ENCODE measurements at regions not wholly inside any gene's neighbourhood (a gene's known extent, or its start where the extent isn't known, plus 50 kb on each side); places are given as distances from the start of the nearest gene placed in this dataset.

DNA sequence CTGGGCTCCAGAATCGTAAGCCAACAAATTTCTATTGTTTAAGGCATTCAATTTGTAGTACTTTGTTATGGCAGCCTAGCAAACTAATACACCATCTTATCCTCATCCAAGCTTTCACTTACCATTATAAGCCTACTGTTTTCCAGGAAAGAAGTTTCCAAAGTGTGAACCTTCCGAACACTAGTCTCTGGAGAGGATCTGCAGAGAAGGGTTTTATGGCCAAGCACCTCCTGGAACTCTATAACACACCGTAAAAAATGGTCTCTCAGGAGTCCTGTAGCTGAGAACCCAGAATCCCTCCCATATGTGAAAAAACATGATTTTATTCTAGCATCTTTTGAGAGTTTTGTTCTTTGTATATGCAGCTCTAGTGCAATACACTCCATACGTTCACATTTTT is 142.1 kb downstream of the POSTN start:
- no peaks in the 10 kb centered on the region for H3K36me3 Mint-ChIP-seq (ENCODE audit: low read depth)
- H3K27me3 Mint-ChIP-seq = no peaks in the 10 kb centered on the region
- no peaks in the 10 kb centered on the region for H3K9me3 ChIP-seq (ENCODE audit: control insufficient read depth, low read length, poor library complexity, severe bottlenecking)
- no peak overlapping the region for H3K4me3 Mint-ChIP-seq
- H3K4me1 Mint-ChIP-seq = no peaks in the 10 kb centered on the region
- DNase-seq = no peak
- H3K27ac Mint-ChIP-seq = no peak overlapping the region
- no peak for ATAC-seq

DNA sequence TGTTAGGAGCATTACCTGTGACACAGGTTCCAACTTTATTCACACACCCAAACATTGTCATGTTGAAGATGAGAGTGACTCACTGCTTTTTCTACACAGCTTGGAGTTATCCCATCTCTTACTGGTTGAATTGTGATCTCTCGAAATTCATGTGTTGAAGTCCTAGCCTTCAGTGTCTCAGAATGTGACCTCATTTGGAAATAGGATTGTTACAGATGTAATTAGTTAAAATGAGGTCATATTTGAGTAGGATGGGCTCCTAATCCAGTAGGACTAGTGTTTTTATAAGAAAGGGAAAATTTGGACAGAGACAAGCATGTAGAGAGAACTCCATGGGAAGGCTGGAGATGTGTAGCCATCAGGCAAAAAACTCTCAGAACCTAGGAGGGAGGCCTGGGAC is 142.5 kb downstream of the POSTN start:
- Mint-ChIP-seq H3K27ac (no peak overlapping the region), H3K4me1 (no peaks in the 10 kb centered on the region), H3K27me3 (no peaks in the 10 kb centered on the region), H3K36me3 (ENCODE audit: low read depth) (no peaks in the 10 kb centered on the region), H3K4me3 (no peak overlapping the region)
- no peak for ATAC-seq
- H3K9me3 ChIP-seq (ENCODE audit: control insufficient read depth, low read length, poor library complexity, severe bottlenecking) = no peaks in the 10 kb centered on the region
- no peak for DNase-seq

DNA sequence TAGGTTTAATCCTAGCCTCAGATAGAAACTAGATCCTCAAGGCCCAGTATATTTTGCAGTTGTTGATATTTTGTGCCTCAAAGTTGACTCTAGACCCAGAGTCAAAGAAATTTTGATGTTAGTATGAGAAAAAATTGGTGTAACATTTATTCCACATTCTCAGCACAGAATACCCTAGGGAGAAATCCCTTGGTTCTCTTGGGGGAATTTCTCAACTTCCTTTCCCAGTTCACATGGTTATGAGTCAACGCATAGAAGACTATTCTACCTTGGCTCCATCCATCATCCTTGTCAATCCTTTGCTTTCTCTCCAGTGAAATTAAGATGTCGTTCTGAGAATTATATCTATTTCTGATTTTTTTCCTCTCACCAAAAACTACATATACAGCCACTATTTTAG is 145.3 kb downstream of the POSTN start:
- no peaks in the 10 kb centered on the region for H3K36me3 Mint-ChIP-seq (ENCODE audit: low read depth)
- no peak overlapping the region for H3K27ac Mint-ChIP-seq
- no peaks in the 10 kb centered on the region for H3K9me3 ChIP-seq (ENCODE audit: control insufficient read depth, low read length, poor library complexity, severe bottlenecking)
- H3K4me1 Mint-ChIP-seq = no peaks in the 10 kb centered on the region
- H3K27me3 Mint-ChIP-seq = no peaks in the 10 kb centered on the region
- H3K4me3 Mint-ChIP-seq = no peak overlapping the region
- ATAC-seq = no peak
- no peak for DNase-seq

DNA sequence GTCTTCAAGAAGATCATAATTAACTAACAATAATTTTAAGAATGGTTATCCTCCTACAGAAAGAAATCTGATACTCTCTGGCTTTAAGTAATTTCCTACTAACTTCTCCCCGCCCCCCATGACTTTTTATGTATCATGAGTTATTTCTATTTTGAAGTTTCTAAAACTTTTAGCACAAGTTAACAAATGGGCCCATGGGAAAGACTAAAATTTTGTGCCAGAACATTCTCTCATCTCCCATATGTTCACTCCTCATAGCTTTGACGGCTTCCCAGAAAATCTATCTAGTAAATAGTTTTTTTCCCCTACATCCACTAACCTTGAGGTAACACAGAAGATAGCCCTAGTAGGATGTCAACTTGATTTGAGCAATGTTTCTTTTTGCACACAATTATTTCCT is 148.3 kb downstream of the POSTN start:
- H3K27me3 Mint-ChIP-seq = no peaks in the 10 kb centered on the region

DNA sequence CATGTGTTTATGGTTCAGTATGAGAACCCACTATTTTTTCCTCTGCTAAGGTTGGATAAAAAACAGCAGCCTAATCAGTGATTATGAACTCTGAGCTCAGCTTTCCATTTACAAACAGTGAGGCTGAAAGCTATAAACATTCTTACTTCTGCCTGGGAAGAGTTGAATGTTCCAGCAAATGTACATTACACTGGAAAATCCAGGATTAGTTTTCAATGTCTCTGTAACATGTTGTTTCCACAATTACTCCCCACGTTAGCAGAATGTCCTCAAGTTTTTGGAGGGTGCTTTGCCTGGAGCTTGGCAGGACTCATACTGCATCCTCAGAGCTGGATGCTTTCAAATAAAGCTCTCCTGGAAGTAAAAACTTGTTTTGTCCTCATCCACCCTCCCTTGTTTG is 150.4 kb downstream of the POSTN start:
- no peaks in the 10 kb centered on the region for H3K9me3 ChIP-seq (ENCODE audit: control insufficient read depth, low read length, poor library complexity, severe bottlenecking)
- no peaks in the 10 kb centered on the region for H3K27me3 Mint-ChIP-seq
- H3K27ac Mint-ChIP-seq = no peak overlapping the region
- DNase-seq (no peak), ATAC-seq (no peak)
- H3K4me1 Mint-ChIP-seq = no peaks in the 10 kb centered on the region
- H3K36me3 Mint-ChIP-seq (ENCODE audit: low read depth) = no peaks in the 10 kb centered on the region
- H3K4me3 Mint-ChIP-seq = no peak overlapping the region

More for the DNA sequence above, 148.3 kb downstream of the POSTN start:
- H3K9me3 ChIP-seq (ENCODE audit: control insufficient read depth, low read length, poor library complexity, severe bottlenecking) = no peaks in the 10 kb centered on the region
- no peak for DNase-seq
- Mint-ChIP-seq H3K36me3 (ENCODE audit: low read depth) (no peaks in the 10 kb centered on the region), H3K4me3 (no peak overlapping the region), H3K4me1 (no peaks in the 10 kb centered on the region), H3K27ac (no peak overlapping the region)
- ATAC-seq = no peak

DNA sequence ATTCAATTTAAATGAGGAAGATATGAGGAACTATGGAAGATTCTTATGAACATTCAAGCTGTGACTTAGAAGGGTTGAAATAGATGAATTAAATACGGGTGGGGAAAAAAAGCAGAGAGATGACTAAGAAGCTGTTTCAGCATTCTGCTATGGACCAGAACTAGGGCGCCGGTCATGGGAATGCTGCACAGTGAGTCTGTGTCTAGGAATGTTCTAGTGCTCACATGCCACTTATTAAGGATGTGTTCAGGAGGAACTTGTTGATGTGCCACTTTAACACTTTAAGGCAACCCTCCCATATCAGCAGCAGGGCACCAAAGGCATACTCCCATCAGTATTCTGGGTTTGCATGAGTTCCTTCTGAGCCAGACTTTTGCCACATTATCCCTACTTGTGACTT is 152.1 kb downstream of the POSTN start:
- ATAC-seq = no peak
- H3K4me1 Mint-ChIP-seq = no peaks in the 10 kb centered on the region
- DNase-seq = no peak
- no peak overlapping the region for H3K4me3 Mint-ChIP-seq
- H3K27me3 Mint-ChIP-seq = no peaks in the 10 kb centered on the region
- no peak overlapping the region for H3K27ac Mint-ChIP-seq
- H3K36me3 Mint-ChIP-seq (ENCODE audit: low read depth) = no peaks in the 10 kb centered on the region
- no peaks in the 10 kb centered on the region for H3K9me3 ChIP-seq (ENCODE audit: control insufficient read depth, low read length, poor library complexity, severe bottlenecking)

DNA sequence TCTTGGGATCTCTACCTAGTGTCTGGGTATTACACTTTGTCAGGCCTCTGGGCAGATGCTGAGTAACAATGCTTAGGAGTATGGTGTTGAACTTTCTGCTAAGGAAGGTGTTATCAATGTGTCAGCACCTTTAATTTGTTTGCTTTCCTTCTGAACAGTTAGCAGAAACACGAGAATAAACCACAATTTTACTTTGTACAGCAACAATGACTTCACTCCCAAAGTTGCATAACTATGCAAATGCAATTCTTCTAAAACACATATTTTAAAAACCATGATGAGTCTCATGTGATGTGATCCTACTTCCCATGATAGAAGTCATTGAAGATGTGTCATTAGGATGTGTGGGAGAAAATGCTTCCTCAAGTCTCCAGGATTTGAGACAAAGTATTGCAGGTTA is 155.0 kb downstream of the POSTN start:
- H3K9me3 ChIP-seq (ENCODE audit: control insufficient read depth, low read length, poor library complexity, severe bottlenecking) = no peaks in the 10 kb centered on the region
- Mint-ChIP-seq H3K4me3 (no peak overlapping the region), H3K36me3 (ENCODE audit: low read depth) (no peaks in the 10 kb centered on the region), H3K4me1 (no peaks in the 10 kb centered on the region), H3K27ac (no peak overlapping the region), H3K27me3 (no peaks in the 10 kb centered on the region)
- ATAC-seq (no peak), DNase-seq (no peak)

DNA sequence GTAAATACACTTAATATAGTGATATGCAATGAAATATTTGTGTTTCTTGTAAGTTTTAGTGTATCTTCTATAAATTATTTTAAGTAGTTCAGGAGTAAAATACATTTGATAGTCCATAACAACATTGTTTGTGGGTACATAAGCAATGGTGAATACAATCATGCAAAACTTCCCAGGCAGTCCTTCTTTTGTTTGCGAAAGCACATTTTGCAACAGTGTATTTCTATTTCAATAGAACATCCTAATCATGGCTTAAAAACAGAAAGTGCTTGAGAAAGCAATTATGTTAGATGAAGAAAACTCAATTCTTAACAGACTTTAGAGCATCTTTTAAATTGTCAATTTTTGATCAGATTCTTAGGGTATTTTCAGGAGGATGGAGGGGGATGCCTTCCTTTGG is 155.6 kb downstream of the POSTN start:
- Mint-ChIP-seq H3K4me1 (no peaks in the 10 kb centered on the region), H3K27ac (no peak overlapping the region), H3K36me3 (ENCODE audit: low read depth) (no peaks in the 10 kb centered on the region), H3K27me3 (no peaks in the 10 kb centered on the region), H3K4me3 (no peak overlapping the region)
- no peak for DNase-seq
- ATAC-seq = no peak
- no peaks in the 10 kb centered on the region for H3K9me3 ChIP-seq (ENCODE audit: control insufficient read depth, low read length, poor library complexity, severe bottlenecking)

DNA sequence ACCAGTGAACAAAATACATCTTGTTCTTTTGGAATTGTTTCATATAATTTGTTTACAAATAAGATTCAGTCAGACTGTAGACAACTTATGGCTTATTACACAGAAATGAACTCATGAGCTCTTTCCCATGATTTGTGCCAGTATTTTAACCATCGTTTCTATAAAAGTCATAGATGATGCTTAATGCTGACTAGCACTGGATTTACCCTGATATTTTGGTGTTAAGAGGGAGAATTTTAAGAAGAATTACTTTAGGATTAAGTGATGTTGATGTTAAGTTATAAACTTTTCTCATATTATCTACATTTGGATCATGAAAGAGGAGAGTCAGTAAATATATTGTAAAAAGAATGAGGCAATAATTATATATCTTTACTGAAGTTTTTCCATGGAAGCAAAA is 162.7 kb downstream of the POSTN start:
- Mint-ChIP-seq H3K4me3 (peak overlapping the region; percentile 49), H3K36me3 (ENCODE audit: low read depth) (no peaks in the 10 kb centered on the region), H3K27ac (no peak overlapping the region), H3K27me3 (no peaks in the 10 kb centered on the region), H3K4me1 (no peaks in the 10 kb centered on the region)
- ATAC-seq = no peak
- no peak for DNase-seq
- H3K9me3 ChIP-seq (ENCODE audit: control insufficient read depth, low read length, poor library complexity, severe bottlenecking) = no peaks in the 10 kb centered on the region

DNA sequence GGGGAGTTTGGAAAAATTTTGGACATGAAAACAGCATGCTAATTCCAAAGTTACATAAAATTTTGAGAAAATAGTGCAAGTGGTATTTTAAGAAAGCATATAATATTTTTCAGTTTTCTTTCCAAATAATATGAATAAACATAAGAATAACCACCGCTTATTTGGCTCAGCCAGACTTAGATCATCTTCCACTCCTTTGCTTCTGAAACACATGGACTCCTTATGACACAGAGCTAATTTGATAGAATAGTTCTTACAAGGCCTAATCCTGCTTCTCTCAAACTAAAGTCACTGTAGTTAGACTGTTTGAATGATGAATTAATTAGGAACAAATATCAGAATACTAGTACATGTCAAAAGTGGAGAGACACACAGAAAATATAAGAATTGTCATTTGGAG is 165.5 kb downstream of the POSTN start:
- H3K27ac Mint-ChIP-seq = no peak overlapping the region
- no peaks in the 10 kb centered on the region for H3K36me3 Mint-ChIP-seq (ENCODE audit: low read depth)
- DNase-seq (no peak), ATAC-seq (no peak)
- H3K9me3 ChIP-seq (ENCODE audit: control insufficient read depth, low read length, poor library complexity, severe bottlenecking) = no peaks in the 10 kb centered on the region
- H3K4me3 Mint-ChIP-seq = no peak overlapping the region
- no peaks in the 10 kb centered on the region for H3K4me1 Mint-ChIP-seq
- H3K27me3 Mint-ChIP-seq = no peaks in the 10 kb centered on the region

DNA sequence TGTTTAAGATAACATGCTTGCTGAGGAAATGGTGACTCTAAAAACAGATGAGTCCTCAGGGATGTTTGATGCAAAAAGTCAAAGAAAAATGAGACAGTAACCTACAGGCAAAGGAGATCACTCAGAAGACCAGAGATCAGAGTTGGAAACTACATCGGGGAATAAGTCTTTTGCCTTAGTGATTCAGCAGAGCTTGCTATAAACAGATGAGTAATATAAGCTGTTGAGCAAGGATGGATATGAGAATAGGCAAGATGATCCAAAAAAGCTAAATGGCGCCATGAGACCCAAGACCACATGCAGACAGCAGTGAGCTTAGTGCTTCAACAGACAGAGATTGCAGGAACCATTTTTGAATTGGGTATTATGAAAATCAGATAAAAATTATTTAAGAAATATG is 168.6 kb downstream of the POSTN start:
- no peak for ATAC-seq
- Mint-ChIP-seq H3K36me3 (ENCODE audit: low read depth) (no peaks in the 10 kb centered on the region), H3K4me1 (no peaks in the 10 kb centered on the region), H3K4me3 (no peak overlapping the region), H3K27me3 (no peaks in the 10 kb centered on the region), H3K27ac (no peak overlapping the region)
- no peak for DNase-seq
- H3K9me3 ChIP-seq (ENCODE audit: control insufficient read depth, low read length, poor library complexity, severe bottlenecking) = no peaks in the 10 kb centered on the region

DNA sequence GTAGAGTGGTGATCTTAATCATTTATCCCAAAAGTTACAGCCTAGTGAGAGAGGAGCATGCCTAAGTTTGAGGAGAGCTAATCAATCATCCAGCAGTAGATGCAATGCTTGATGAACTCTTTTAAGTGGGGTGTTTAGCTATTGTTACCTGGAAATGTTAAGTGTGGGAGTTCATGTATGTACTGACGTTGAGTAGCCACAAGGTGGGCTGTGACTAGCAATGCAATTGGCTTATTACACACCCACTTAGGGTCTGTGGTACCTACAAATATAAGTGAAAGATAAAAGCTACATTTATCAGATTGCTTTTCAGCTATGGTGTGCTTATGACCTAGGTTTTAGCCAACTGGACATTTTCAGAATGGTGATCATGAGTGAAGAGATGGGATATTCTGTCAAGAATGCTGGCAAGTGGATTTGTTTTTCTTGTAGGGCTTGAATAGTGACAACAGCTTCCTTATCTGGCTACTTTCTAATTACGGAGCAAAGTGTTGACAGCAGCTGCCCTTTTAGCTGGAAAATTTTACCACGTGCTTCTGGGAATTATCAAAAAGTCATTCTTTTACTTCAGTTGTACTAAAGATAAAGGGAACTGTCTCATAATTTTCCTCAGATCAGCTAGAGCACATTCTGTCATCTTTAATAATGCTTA is 170.6 kb downstream of the POSTN start:
- ATAC-seq (no peak), DNase-seq (no peak)
- H3K9me3 ChIP-seq (ENCODE audit: control insufficient read depth, low read length, poor library complexity, severe bottlenecking) = no peaks in the 10 kb centered on the region
- no peaks in the 10 kb centered on the region for H3K27me3 Mint-ChIP-seq
- H3K4me1 Mint-ChIP-seq = no peaks in the 10 kb centered on the region
- no peak overlapping the region for H3K27ac Mint-ChIP-seq
- H3K4me3 Mint-ChIP-seq = no peak overlapping the region
- H3K36me3 Mint-ChIP-seq (ENCODE audit: low read depth) = no peaks in the 10 kb centered on the region

DNA sequence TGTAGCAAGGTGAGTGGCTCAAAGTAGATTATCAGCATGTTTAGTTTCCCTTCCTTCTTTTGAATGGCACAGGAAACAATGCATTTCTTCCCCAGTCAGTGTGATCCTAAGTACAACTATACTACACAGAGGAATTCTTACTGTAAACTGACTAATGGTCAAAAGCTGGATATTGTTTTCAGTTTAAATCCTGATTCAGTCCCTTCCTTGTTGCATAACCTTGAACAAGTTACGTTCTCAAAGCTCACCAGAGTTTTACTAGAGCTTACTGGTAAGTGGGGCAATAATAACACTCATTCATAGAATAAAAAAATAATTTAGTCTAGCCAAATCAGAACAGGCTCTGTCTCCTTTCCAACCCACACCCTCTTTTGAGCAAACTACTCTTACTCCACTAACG is 180.1 kb downstream of the POSTN start:
- Mint-ChIP-seq H3K4me1 (no peaks in the 10 kb centered on the region), H3K4me3 (no peak overlapping the region), H3K27ac (no peak overlapping the region), H3K36me3 (ENCODE audit: low read depth) (no peaks in the 10 kb centered on the region), H3K27me3 (no peaks in the 10 kb centered on the region)
- ATAC-seq = no peak
- no peaks in the 10 kb centered on the region for H3K9me3 ChIP-seq (ENCODE audit: control insufficient read depth, low read length, poor library complexity, severe bottlenecking)
- DNase-seq = no peak

DNA sequence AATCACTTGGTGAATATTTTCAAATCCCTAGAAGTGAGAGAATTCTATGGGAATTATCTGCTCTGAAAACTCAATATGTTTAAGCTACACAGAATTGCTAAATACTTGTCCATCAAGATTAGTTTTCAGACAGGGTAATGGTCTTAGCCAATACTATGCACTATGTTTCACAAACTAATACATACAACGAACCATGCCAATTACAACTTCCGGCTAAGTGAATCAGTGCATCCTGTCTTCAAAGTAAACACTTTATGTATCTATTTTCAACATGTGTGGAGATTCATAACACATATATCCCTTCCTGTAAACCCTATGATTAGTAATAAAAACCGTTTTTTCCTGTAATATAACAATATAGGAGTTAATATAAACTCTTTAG is 181.5 kb downstream of the POSTN start:
- H3K27ac Mint-ChIP-seq = no peak overlapping the region
- ATAC-seq (no peak), DNase-seq (no peak)
- H3K4me3 Mint-ChIP-seq = no peak overlapping the region
- H3K4me1 Mint-ChIP-seq = no peaks in the 10 kb centered on the region
- no peaks in the 10 kb centered on the region for H3K36me3 Mint-ChIP-seq (ENCODE audit: low read depth)
- H3K9me3 ChIP-seq (ENCODE audit: control insufficient read depth, low read length, poor library complexity, severe bottlenecking) = no peaks in the 10 kb centered on the region
- no peaks in the 10 kb centered on the region for H3K27me3 Mint-ChIP-seq

All from T-helper 17 cell (primary cell).